PC-3 (cell line): ENCODE measurements at regions not wholly inside any gene's neighbourhood (a gene's known extent, or its start where the extent isn't known, plus 50 kb on each side); places are given as distances from the start of the nearest gene placed in this dataset.

Experiments
- CTCF ChIP-seq: fragments of 300-600 bp; sonication (generic); conservative IDR thresholded peaks from 2 replicates; pipeline ENCODE4 v1.5.1; 2017; ENCODE audit warnings: antibody characterized with exemption, low read depth, mild to moderate bottlenecking, low read length
- EZH2 ChIP-seq: fragments of 300-600 bp; sonication (generic); IDR thresholded peaks from one replicate; pipeline ENCODE4 v1.6.1; 2017; ENCODE audit warnings: antibody characterized with exemption, mild to moderate bottlenecking, low read length; ENCODE audit not compliant: unreplicated experiment

DNA sequence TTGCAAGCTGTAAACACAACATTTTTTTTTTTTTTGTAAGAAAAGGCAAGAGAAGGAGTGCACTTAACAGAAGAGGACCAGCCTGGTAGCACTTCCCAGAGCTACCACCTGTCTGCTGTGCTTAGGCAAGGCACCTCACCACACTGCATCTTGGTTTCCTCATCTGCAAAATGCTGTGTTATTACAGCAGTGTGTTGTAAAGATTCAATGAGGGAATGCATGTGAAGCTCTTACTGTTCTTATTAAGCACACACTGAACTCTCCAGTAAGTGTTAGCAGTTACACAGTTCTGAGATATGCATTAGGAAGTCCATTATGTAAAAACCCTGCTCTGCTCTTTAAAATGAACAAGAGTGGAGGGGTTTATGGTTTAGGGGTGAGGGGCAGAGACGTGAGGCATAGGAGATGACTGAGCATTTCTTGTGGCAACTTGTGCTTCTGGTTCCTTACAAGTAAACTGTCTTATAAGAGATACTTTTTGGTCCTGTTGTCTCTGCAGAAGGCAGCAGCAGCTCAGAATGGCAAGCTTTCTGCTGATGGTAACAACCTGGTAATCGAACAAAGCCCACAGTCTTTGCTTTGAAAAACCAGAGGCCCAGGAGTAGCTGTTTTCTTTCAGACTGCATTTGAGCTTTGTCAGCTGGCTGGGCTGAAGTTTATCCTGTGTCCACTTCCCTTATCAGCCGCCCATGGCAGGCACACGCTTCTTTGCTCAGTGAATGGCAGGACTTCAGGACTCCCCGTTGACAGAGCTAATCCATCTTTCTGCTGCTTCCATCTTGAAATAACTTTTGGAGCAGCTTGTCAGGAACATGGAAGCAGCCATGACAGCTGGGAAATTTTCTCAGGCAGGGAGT, 98.8 kb upstream of the BMPER start:
- TF ChIP-seq CTCF (no peak), EZH2 (no peak)
